ENCODE measurements at regions not wholly inside any gene's neighbourhood (a gene's known extent, or its start where the extent isn't known, plus 50 kb on each side); places are given as distances from the start of the nearest gene placed in this dataset.
"Not testable (repeated sequence)": the region's sequence is repeated elsewhere in the genome, so short reads cannot be mapped to it uniquely, and the experiment has no call there.

- Histone ChIP-seq H3K36me3 (ENCODE audit: insufficient read depth, low read length) (no peaks in the 10 kb centered on the region), H3K4me1 (ENCODE audit: insufficient read depth, low read length, poor library complexity, severe bottlenecking) (no peaks in the 10 kb centered on the region), H3K9me3 (ENCODE audit: low read length) (no peaks in the 10 kb centered on the region), H2AFZ (ENCODE audit: low read length) (no peak overlapping the region), H3K79me2 (ENCODE audit: insufficient read depth, low read depth, low read length) (no peaks in the 10 kb centered on the region), H4K20me1 (ENCODE audit: insufficient read depth, low read length) (no peaks in the 10 kb centered on the region), H3K9me2 (ENCODE audit: insufficient read depth, low read length) (no peaks in the 10 kb centered on the region), H3K4me2 (ENCODE audit: low read length) (no peak overlapping the region), H3K27ac (ENCODE audit: low read depth, low read length, poor library complexity, severe bottlenecking) (no peak overlapping the region), H3K4me3 (ENCODE audit: low read depth, low read length, poor library complexity, severe bottlenecking) (no peak overlapping the region)
- DNase-seq (ENCODE audit: low spot score), result no peak
- CTCF ChIA-PET (ENCODE audit: unreplicated experiment), result no interaction called here
- TF ChIP-seq, protein P1, sequence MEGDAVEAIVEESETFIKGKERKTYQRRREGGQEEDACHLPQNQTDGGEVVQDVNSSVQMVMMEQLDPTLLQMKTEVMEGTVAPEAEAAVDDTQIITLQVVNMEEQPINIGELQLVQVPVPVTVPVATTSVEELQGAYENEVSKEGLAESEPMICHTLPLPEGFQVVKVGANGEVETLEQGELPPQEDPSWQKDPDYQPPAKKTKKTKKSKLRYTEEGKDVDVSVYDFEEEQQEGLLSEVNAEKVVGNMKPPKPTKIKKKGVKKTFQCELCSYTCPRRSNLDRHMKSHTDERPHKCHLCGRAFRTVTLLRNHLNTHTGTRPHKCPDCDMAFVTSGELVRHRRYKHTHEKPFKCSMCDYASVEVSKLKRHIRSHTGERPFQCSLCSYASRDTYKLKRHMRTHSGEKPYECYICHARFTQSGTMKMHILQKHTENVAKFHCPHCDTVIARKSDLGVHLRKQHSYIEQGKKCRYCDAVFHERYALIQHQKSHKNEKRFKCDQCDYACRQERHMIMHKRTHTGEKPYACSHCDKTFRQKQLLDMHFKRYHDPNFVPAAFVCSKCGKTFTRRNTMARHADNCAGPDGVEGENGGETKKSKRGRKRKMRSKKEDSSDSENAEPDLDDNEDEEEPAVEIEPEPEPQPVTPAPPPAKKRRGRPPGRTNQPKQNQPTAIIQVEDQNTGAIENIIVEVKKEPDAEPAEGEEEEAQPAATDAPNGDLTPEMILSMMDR (conservative IDR thresholded peaks at IDR 0.05; ENCODE audit: low read length), result no peak
- no peak for TF ChIP-seq EZH2phosphoT487 (IDR thresholded peaks at IDR 0.05; ENCODE audit: borderline replicate concordance, low read depth, low read length)
- intact Hi-C loops (cut with micrococcal nuclease; ENCODE audit: unreplicated experiment), result no loop called here
- no TSS peak for BruUV-seq (replicated peaks)
- POLR2A ChIA-PET, result interaction anchor here (1.2 kb wide), 1 partner anchor 10 kb away, joined by 3 read pairs; no protein-coding TSS in a partner anchor
Measured at GRCh38 chr16:52113533-52114183, 433.3 kb downstream of the TOX3 start.

- H4K20me1 ChIP-seq (ENCODE audit: insufficient read depth, low read length); DNase-seq (ENCODE audit: low spot score); H3K4me2 ChIP-seq (ENCODE audit: low read length); H3K4me3 ChIP-seq (ENCODE audit: low read depth, low read length, poor library complexity, severe bottlenecking); H3K27ac ChIP-seq (ENCODE audit: low read depth, low read length, poor library complexity, severe bottlenecking); H3K36me3 ChIP-seq (ENCODE audit: insufficient read depth, low read length); H3K79me2 ChIP-seq (ENCODE audit: insufficient read depth, low read depth, low read length); intact Hi-C loops (cut with micrococcal nuclease; ENCODE audit: unreplicated experiment); H3K4me1 ChIP-seq (ENCODE audit: insufficient read depth, low read length, poor library complexity, severe bottlenecking); H3K9me2 ChIP-seq (ENCODE audit: insufficient read depth, low read length); BruUV-seq (replicated peaks); POLR2A ChIA-PET; H2AFZ ChIP-seq (ENCODE audit: low read length); H3K9me3 ChIP-seq (ENCODE audit: low read length); CTCF ChIA-PET (ENCODE audit: unreplicated experiment): not testable (repeated sequence)
Measured at GRCh38 chr16:52104993-52105392, 441.9 kb downstream of the TOX3 start.

GRCh38 chr16:52103791-52104190 lies 443.2 kb downstream of the TOX3 start:
- no peaks in the 10 kb centered on the region for H3K36me3 ChIP-seq (ENCODE audit: insufficient read depth, low read length)
- TF ChIP-seq, protein P1 (conservative IDR thresholded peaks at IDR 0.05; ENCODE audit: low read length), result no peak
- TF ChIP-seq EZH2phosphoT487 (IDR thresholded peaks at IDR 0.05; ENCODE audit: borderline replicate concordance, low read depth, low read length), result no peak
- H3K9me2 ChIP-seq (ENCODE audit: insufficient read depth, low read length), result no peaks in the 10 kb centered on the region
- no peak overlapping the region for H3K4me3 ChIP-seq (ENCODE audit: low read depth, low read length, poor library complexity, severe bottlenecking)
- no TSS peak for BruUV-seq (replicated peaks)
- intact Hi-C loops (cut with micrococcal nuclease; ENCODE audit: unreplicated experiment), result no loop called here
- H3K4me1 ChIP-seq (ENCODE audit: insufficient read depth, low read length, poor library complexity, severe bottlenecking), result no peaks in the 10 kb centered on the region
- H3K4me2 ChIP-seq (ENCODE audit: low read length), result no peak overlapping the region
- no peaks in the 10 kb centered on the region for H4K20me1 ChIP-seq (ENCODE audit: insufficient read depth, low read length)
- no peaks in the 10 kb centered on the region for H3K9me3 ChIP-seq (ENCODE audit: low read length)
- H2AFZ ChIP-seq (ENCODE audit: low read length), result no peak overlapping the region
- ChIA-PET CTCF (ENCODE audit: unreplicated experiment) (no interaction called here), POLR2A (interaction anchor here (0.8 kb wide), 1 partner anchor 9 kb away, joined by 3 read pairs; no protein-coding TSS in a partner anchor)
- no peaks in the 10 kb centered on the region for H3K79me2 ChIP-seq (ENCODE audit: insufficient read depth, low read depth, low read length)
- H3K27ac ChIP-seq (ENCODE audit: low read depth, low read length, poor library complexity, severe bottlenecking), result no peak overlapping the region
- DNase-seq (ENCODE audit: low spot score), result no peak

Data from OCI-LY7 (cell line).